Endodermal cell (in vitro differentiated cells): ENCODE measurements at regions not wholly inside any gene's neighbourhood (a gene's known extent, or its start where the extent isn't known, plus 50 kb on each side); places are given as distances from the start of the nearest gene placed in this dataset.
A peak's percentile ranks its signal among the peaks of the same experiment; 100 is the strongest.

Experiments used
- DNase-seq: peaks from one replicate; pipeline ENCODE4 v3.0.0-alpha.2; 2017
- H3K27ac ChIP-seq: 2 replicates; pipeline ENCODE4 v1.5.1; 2013; ENCODE audit warnings: mild to moderate bottlenecking, low read depth, low read length, moderate library complexity
- H3K27me3 ChIP-seq: 2 replicates; pipeline ENCODE4 v1.6.1; 2013; ENCODE audit warnings: mild to moderate bottlenecking, low read length, moderate library complexity; ENCODE audit not compliant: insufficient read depth, control insufficient read depth, poor library complexity, severe bottlenecking
- H3K36me3 ChIP-seq: 2 replicates; pipeline ENCODE4 v1.7.0; 2013; ENCODE audit warnings: mild to moderate bottlenecking, low read length, moderate library complexity; ENCODE audit not compliant: control insufficient read depth, insufficient read depth
- H3K4me1 ChIP-seq: one replicate; pipeline ENCODE4 v1.7.0; 2013; ENCODE audit warnings: low read length; ENCODE audit not compliant: control insufficient read depth, insufficient read depth
- H3K4me3 ChIP-seq: 2 replicates; pipeline ENCODE4 v1.5.1; 2013; ENCODE audit warnings: mild to moderate bottlenecking, low read length, moderate library complexity
- H3K9ac ChIP-seq: 2 replicates; pipeline ENCODE4 v1.6.1; 2013; ENCODE audit warnings: mild to moderate bottlenecking, low read length, moderate library complexity; ENCODE audit not compliant: poor library complexity, severe bottlenecking; ENCODE audit errors: extremely low read depth
- H3K9me3 ChIP-seq: 2 replicates; pipeline ENCODE4 v1.6.1; 2013; ENCODE audit warnings: mild to moderate bottlenecking, low read length, moderate library complexity; ENCODE audit not compliant: control insufficient read depth
- H3K27ac Mint-ChIP-seq: 2 replicates; pipeline ENCODE4 v1.8.0; 2020; ENCODE audit warnings: mixed read lengths
- H3K27me3 Mint-ChIP-seq: 2 replicates; pipeline ENCODE4 v1.8.0; 2021; ENCODE audit warnings: mild to moderate bottlenecking, mixed read lengths; ENCODE audit not compliant: insufficient read depth
- H3K36me3 Mint-ChIP-seq: 2 replicates; pipeline ENCODE4 v1.8.0; 2020; ENCODE audit warnings: low read depth, mixed read lengths
- H3K4me1 Mint-ChIP-seq: 2 replicates; pipeline ENCODE4 v1.8.0; 2020; ENCODE audit warnings: mixed read lengths
- H3K4me3 Mint-ChIP-seq: 2 replicates; pipeline ENCODE4 v1.8.0; 2020; ENCODE audit warnings: mild to moderate bottlenecking, moderate library complexity, mixed read lengths
- H3K9me3 Mint-ChIP-seq: 2 replicates; pipeline ENCODE4 v1.8.0; 2020; ENCODE audit warnings: mild to moderate bottlenecking, mixed read lengths
- WGBS, 2 experiments: methylation state at CpG; one replicate each; pipeline versions ENCODE4 v1.1.5 to v1.1.7; 2013; ENCODE audit warnings: missing lambda C conversion rate in 2 of 2, mixed read lengths in 1 of 2; ENCODE audit not compliant: insufficient coverage in 1 of 2, insufficient read length in 1 of 2; 5-methylcytosine and 5-hydroxymethylcytosine counted together
- TF ChIP-seq, protein P1 (sequence below): fragments of 200-600 bp; sonication (generic); conservative IDR thresholded peaks from 2 replicates; pipeline ENCODE4 v1.5.0; 2021; ENCODE audit warnings: antibody characterized with exemption, mild to moderate bottlenecking

DNA sequence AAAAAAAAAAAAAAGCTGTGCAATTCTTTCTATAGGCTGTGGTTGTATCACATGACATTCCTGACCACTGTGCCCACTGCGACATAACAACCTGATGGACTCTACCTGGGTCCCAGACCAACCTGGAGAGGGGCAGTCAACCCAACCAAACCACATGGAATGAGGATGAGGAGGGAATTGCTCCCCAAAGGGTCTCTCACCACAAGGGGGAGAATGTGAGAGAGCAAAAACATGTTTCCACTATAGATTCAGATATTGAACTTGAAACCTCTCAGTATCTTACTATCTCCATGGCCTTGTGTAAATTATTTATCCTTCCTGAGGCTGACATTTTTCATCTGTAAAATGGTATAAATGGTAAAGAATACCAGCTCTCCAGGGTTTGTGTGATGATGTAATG, 66.9 kb upstream of the SV2C start:
- no peaks in the 10 kb centered on the region for H3K36me3 Mint-ChIP-seq
- no peak for DNase-seq

DNA sequence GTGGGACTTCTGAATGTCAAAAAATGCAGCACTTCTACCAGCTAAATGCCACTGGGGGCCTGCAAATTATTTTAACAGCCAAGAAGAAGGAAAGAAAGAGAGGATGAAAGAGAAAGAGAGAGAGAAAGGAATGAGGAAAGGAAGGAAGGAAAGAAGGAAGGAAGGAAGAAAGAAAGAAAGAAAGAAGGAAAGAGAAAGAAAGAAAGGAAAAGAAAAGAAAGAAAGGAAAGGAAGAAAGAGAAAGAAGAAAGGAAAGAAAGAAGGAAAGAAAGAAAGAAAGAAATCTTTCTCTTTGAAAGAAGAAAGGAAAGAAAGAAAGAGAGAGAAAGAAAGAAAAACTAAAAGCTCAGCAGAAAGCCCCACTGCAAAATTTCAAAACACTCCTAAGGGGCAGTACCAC, 69.2 kb upstream of the SV2C start:
- Histone ChIP-seq H3K36me3 (no peaks in the 10 kb centered on the region), H3K9me3 (no peaks in the 10 kb centered on the region), H3K27me3 (no peaks in the 10 kb centered on the region), H3K4me3 (no peak overlapping the region), H3K27ac (no peak overlapping the region), H3K4me1 (no peaks in the 10 kb centered on the region), H3K9ac (no peak overlapping the region)
- H3K4me3 Mint-ChIP-seq: no peak overlapping the region
- H3K27me3 Mint-ChIP-seq: peaks cover 9% of the 10 kb centered on the region
- no peaks in the 10 kb centered on the region for H3K36me3 Mint-ChIP-seq
- DNase-seq: no peak
- no peaks in the 10 kb centered on the region for H3K4me1 Mint-ChIP-seq
- H3K27ac Mint-ChIP-seq: no peak overlapping the region
- H3K9me3 Mint-ChIP-seq: peaks cover 5% of the 10 kb centered on the region
- TF ChIP-seq, protein P1, sequence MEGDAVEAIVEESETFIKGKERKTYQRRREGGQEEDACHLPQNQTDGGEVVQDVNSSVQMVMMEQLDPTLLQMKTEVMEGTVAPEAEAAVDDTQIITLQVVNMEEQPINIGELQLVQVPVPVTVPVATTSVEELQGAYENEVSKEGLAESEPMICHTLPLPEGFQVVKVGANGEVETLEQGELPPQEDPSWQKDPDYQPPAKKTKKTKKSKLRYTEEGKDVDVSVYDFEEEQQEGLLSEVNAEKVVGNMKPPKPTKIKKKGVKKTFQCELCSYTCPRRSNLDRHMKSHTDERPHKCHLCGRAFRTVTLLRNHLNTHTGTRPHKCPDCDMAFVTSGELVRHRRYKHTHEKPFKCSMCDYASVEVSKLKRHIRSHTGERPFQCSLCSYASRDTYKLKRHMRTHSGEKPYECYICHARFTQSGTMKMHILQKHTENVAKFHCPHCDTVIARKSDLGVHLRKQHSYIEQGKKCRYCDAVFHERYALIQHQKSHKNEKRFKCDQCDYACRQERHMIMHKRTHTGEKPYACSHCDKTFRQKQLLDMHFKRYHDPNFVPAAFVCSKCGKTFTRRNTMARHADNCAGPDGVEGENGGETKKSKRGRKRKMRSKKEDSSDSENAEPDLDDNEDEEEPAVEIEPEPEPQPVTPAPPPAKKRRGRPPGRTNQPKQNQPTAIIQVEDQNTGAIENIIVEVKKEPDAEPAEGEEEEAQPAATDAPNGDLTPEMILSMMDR: no peak

More for the DNA sequence above, 66.9 kb upstream of the SV2C start:
- Histone ChIP-seq H3K27me3 (no peaks in the 10 kb centered on the region), H3K27ac (no peak overlapping the region), H3K4me3 (no peak overlapping the region), H3K36me3 (no peaks in the 10 kb centered on the region), H3K4me1 (no peaks in the 10 kb centered on the region), H3K9me3 (no peaks in the 10 kb centered on the region), H3K9ac (no peak overlapping the region)
- Mint-ChIP-seq H3K27ac (no peak overlapping the region), H3K4me1 (no peaks in the 10 kb centered on the region), H3K27me3 (peaks cover 14% of the 10 kb centered on the region), H3K4me3 (no peak overlapping the region), H3K9me3 (peaks cover 5% of the 10 kb centered on the region)
- WGBS, 2 experiments: 88% methylated on average over 1 of the region's 1 CpG; no CpG with 5 or more reads in 1 of the 2 experiments
- TF ChIP-seq, protein P1: peak; percentile 59

DNA sequence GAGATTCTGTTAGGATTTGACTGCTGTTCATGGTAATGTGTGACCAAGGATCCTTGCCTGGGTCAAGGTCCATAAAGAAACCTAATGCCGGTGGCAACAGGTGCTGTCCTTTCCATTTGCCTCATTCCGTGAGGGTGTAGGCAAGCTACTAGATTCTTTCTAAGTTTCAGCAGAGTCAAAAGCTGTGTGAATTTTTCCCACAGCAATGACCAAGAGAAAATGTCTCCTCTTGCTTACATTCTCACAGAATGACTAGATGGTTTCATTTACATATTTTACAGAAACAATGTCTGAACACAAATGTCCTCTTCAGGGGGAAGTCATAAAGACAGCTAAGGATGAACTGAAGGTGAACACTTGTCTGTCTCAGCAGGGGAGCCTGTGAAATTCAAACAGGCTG, 75.3 kb upstream of the SV2C start:
- 67 to 92% methylated on average over 2 of the region's 2 CpGs for WGBS, 2 experiments
- Histone ChIP-seq H3K4me3 (no peak overlapping the region), H3K4me1 (no peaks in the 10 kb centered on the region), H3K27ac (no peak overlapping the region), H3K9me3 (no peaks in the 10 kb centered on the region), H3K36me3 (no peaks in the 10 kb centered on the region), H3K27me3 (no peaks in the 10 kb centered on the region), H3K9ac (no peak overlapping the region)
- TF ChIP-seq, protein P1: no peak
- H3K36me3 Mint-ChIP-seq: no peaks in the 10 kb centered on the region
- H3K9me3 Mint-ChIP-seq: peaks cover 4% of the 10 kb centered on the region
- no peak overlapping the region for H3K4me3 Mint-ChIP-seq
- no peak for DNase-seq
- H3K4me1 Mint-ChIP-seq: peaks cover 6% of the 10 kb centered on the region
- H3K27ac Mint-ChIP-seq: no peak overlapping the region
- H3K27me3 Mint-ChIP-seq: peaks cover 10% of the 10 kb centered on the region
